GM12878 (cell line): ENCODE measurements at regions not wholly inside any gene's neighbourhood (a gene's known extent, or its start where the extent isn't known, plus 50 kb on each side); places are given as distances from the start of the nearest gene placed in this dataset.

Source experiments
- ATAC-seq: fragments of 200-7000 bp; cut with Tn5 transposase; 3 replicates; pipeline ENCODE4 v1.9.1; 2020; ENCODE audit warnings: mild to moderate bottlenecking, moderate library complexity
- BruUV-seq: library from RNA; stranded (reverse); fragments of 400-500 nt; replicated peaks from 2 replicates; lab custom pipeline; 2021; lab: Mats Ljungman, UMichigan
- CTCF ChIA-PET: fragments of 300-600 bp; sonication (Branson Sonifier 250); formaldehyde crosslinking; extraction: SDS; loops from one replicate; lab custom pipeline; 2021; ENCODE audit warnings: inconsistent platforms; lab: Yijun Ruan, JAX
- POLR2A ChIA-PET: fragments of 350-600 bp; formaldehyde crosslinking; extraction: SDS; loops from one replicate; lab custom pipeline; 2021; ENCODE audit warnings: inconsistent platforms; lab: Charles Lee
- RAD21 ChIA-PET: fragments of 300-600 bp; sonication (Branson Sonifier 250); formaldehyde crosslinking; loops from one replicate; lab custom pipeline; 2023; ENCODE audit warnings: antibody characterized with exemption; ENCODE audit not compliant: unreplicated experiment; lab: Charles Lee
- SMC1A ChIA-PET: fragments of 300-600 bp; sonication (Branson Sonifier 250); formaldehyde crosslinking; loops from one replicate; lab custom pipeline; 2023; ENCODE audit not compliant: unreplicated experiment, uncharacterized antibody; lab: Charles Lee
- DNase-seq: peaks from one replicate; pipeline ENCODE4 v3.0.0-alpha.2; 2011; ENCODE audit warnings: low read depth, low spot score
- FAIRE-seq: peaks from 3 replicates; lab custom pipeline; 2011; peaks lifted over from hg19 to GRCh38; lab: Jason Lieb, UNC
- H2AFZ ChIP-seq: 2 replicates; pipeline ENCODE4 v1.6.0; 2011; ENCODE audit warnings: low read depth, low read length, control low read depth; ENCODE audit not compliant: control insufficient read depth
- H3K27ac ChIP-seq: 2 replicates; pipeline ENCODE4 v1.5.1; 2011; ENCODE audit warnings: control low read depth; ENCODE audit not compliant: control insufficient read depth, insufficient read depth
- H3K27me3 ChIP-seq, 2 experiments: replicated peaks in 1 of 2; 2 replicates each; pipeline versions ENCODE4 v1.6.0 to v1.6.1; 2011; ENCODE audit warnings: low read length in 1 of 2; ENCODE audit not compliant: control insufficient read depth in 2 of 2, insufficient read depth in 2 of 2
- H3K36me3 ChIP-seq, 2 experiments: 2 replicates each; pipeline ENCODE4 v1.5.1; 2011; ENCODE audit warnings: low read length in 1 of 2; ENCODE audit not compliant: control insufficient read depth in 2 of 2, insufficient read depth in 2 of 2
- H3K4me1 ChIP-seq: 2 replicates; pipeline ENCODE4 v1.6.1; 2011; ENCODE audit warnings: mild to moderate bottlenecking, low read length, moderate library complexity, mixed read lengths; ENCODE audit not compliant: control insufficient read depth, insufficient read depth
- H3K4me2 ChIP-seq: 2 replicates; pipeline ENCODE4 v1.6.0; 2011; ENCODE audit warnings: control low read depth; ENCODE audit not compliant: control insufficient read depth, insufficient read depth
- H3K4me3 ChIP-seq: fragments of 200-600 bp; sonication (generic); 2 replicates; pipeline ENCODE4 v1.5.1; 2016
- H3K79me2 ChIP-seq: 2 replicates; pipeline ENCODE4 v1.6.0; 2011; ENCODE audit warnings: low read length; ENCODE audit not compliant: control insufficient read depth, insufficient read depth
- H3K9ac ChIP-seq: 2 replicates; pipeline ENCODE4 v1.8.0; 2011; ENCODE audit warnings: low read length, control low read depth, mixed read lengths; ENCODE audit not compliant: control insufficient read depth, insufficient read depth
- H3K9me3 ChIP-seq: replicated peaks from 3 replicates; pipeline ENCODE4 v1.5.1; 2011; ENCODE audit warnings: mild to moderate bottlenecking, low read length; ENCODE audit not compliant: control insufficient read depth, insufficient read depth
- H4K20me1 ChIP-seq: 2 replicates; pipeline ENCODE4 v1.6.0; 2011; ENCODE audit not compliant: control insufficient read depth, insufficient read depth
- ATF7 ChIP-seq: fragments of 450-650 bp; IDR thresholded peaks from 2 replicates; pipeline ENCODE4 v1.6.1; 2016; ENCODE audit warnings: low read depth, mild to moderate bottlenecking
- BACH1 ChIP-seq: fragments of 450-650 bp; IDR thresholded peaks from 2 replicates; pipeline ENCODE4 v1.6.1; 2017; ENCODE audit warnings: mild to moderate bottlenecking, borderline replicate concordance
- BHLHE40 ChIP-seq, 2 experiments: fragments of 450-650 bp in 1 of 2; IDR thresholded peaks; 2 replicates each; pipeline ENCODE4 v1.6.1; 2011 to 2017; ENCODE audit warnings: low read depth in 2 of 2, borderline replicate concordance in 1 of 2, improper control_type of control experiment in 1 of 2, low read length in 1 of 2, mild to moderate bottlenecking in 1 of 2
- GATAD2B ChIP-seq: fragments of 450-650 bp; conservative IDR thresholded peaks from 2 replicates; pipeline ENCODE4 v1.6.1; 2017; ENCODE audit warnings: low read depth, mild to moderate bottlenecking, moderate library complexity
- HDAC2 ChIP-seq: fragments of 200-600 bp; sonication (generic); IDR thresholded peaks from 2 replicates; pipeline ENCODE4 v1.6.1; 2017
- MEF2B ChIP-seq: fragments of 450-650 bp; IDR thresholded peaks from 2 replicates; pipeline ENCODE4 v1.6.1; 2018; ENCODE audit warnings: mild to moderate bottlenecking, moderate library complexity; ENCODE audit not compliant: partially characterized antibody, poor library complexity, severe bottlenecking
- NRF1 ChIP-seq: conservative IDR thresholded peaks from 2 replicates; pipeline ENCODE4 v1.6.1; 2011; ENCODE audit warnings: mild to moderate bottlenecking, low read depth, low read length, improper control_type of control experiment
- POLR2A ChIP-seq: IDR thresholded peaks from 2 replicates; pipeline ENCODE4 v1.6.1; 2011; ENCODE audit warnings: low read depth, mild to moderate bottlenecking, low read length
- RAD51 ChIP-seq: fragments of 450-650 bp; IDR thresholded peaks from 2 replicates; pipeline ENCODE4 v1.6.1; 2016; ENCODE audit warnings: moderate library complexity, mild to moderate bottlenecking, inconsistent platforms
- STAT1 ChIP-seq: fragments of 450-650 bp; conservative IDR thresholded peaks from 2 replicates; pipeline ENCODE4 v1.6.1; 2014; ENCODE audit warnings: antibody characterized with exemption, mild to moderate bottlenecking
- TAF1 ChIP-seq: IDR thresholded peaks from 2 replicates; pipeline ENCODE4 v1.6.1; 2011; ENCODE audit warnings: mild to moderate bottlenecking, low read depth, low read length, borderline replicate concordance
- ZNF384 ChIP-seq: IDR thresholded peaks from 2 replicates; pipeline ENCODE4 v1.6.1; 2012; ENCODE audit warnings: low read depth, mild to moderate bottlenecking, low read length, improper control_type of control experiment, borderline replicate concordance
- ZSCAN29 ChIP-seq: fragments of 450-650 bp; IDR thresholded peaks from 2 replicates; pipeline ENCODE4 v1.6.1; 2017; ENCODE audit warnings: mild to moderate bottlenecking, moderate library complexity
- WGBS: methylation state at CpG from one replicate; pipeline ENCODE4 v1.1.6; 2016; ENCODE audit warnings: low lambda C conversion rate; ENCODE audit not compliant: insufficient replicate concordance, insufficient coverage; ENCODE audit errors: missing lambda C conversion rate; 5-methylcytosine and 5-hydroxymethylcytosine counted together
- in situ Hi-C: fragments of 300-500 bp; cut with MboI; formaldehyde crosslinking; loops from 9 replicates; pipeline ENCODE4 v1.14.3; 2018; ENCODE audit warnings: mixed read lengths
- intact Hi-C: fragments of 100-400 bp; cut with micrococcal nuclease; formaldehyde crosslinking; loops from one replicate; pipeline ENCODE4 v1.14.2; 2022; ENCODE audit not compliant: unreplicated experiment
- TF ChIP-seq, protein P1 (sequence below): fragments of 450-650 bp; IDR thresholded peaks from 2 replicates; pipeline ENCODE4 v1.6.1; 2018; ENCODE audit warnings: borderline replicate concordance, mild to moderate bottlenecking; ENCODE audit not compliant: partially characterized antibody

DNA sequence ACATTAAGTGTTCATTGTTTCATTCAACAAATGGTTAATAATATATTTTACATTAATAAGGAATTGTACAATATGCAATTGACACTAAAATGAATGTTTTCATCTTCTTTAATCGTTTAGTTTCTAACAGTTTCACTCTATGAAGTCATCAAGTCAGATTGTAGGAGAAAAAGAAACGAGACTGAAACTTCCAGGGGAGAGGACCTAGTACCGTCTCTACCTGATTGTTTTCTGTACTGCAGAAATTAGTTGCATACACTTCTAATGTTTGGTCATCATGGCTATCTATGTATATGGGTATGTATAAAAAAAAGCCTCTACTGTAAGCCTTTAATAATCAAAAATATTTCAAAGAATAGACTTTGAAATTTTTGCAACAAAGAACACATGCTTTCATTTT, 1350.9 kb downstream of the ARAP2 start:
- Histone ChIP-seq H3K79me2 (no peaks in the 10 kb centered on the region), H2AFZ (no peak overlapping the region), H3K9ac (no peak overlapping the region), H3K27me3 (no peaks in the 10 kb centered on the region), H3K27ac (no peak overlapping the region), H3K9me3 (no peaks in the 10 kb centered on the region), H3K4me2 (no peak overlapping the region), H3K36me3 (no peaks in the 10 kb centered on the region), H4K20me1 (no peaks in the 10 kb centered on the region), H3K4me1 (no peaks in the 10 kb centered on the region), H3K4me3 (no peak overlapping the region)
- SMC1A ChIA-PET = no interaction called here
- no peak for DNase-seq
- ATAC-seq = peak; percentile 75
- WGBS = 16% methylated on average over 3 of the region's 3 CpGs
- intact Hi-C loops = no loop called here
- in situ Hi-C loops = no loop called here
- POLR2A ChIA-PET = no interaction called here
- no peak for FAIRE-seq
- BruUV-seq = no TSS peak
- RAD21 ChIA-PET = no interaction called here
- CTCF ChIA-PET = no interaction called here
- TF ChIP-seq BACH1 (no peak), GATAD2B (no peak), ZNF384 (no peak), RAD51 (no peak), POLR2A (no peak), ATF7 (no peak), TAF1 (no peak), BHLHE40 (IDR thresholded peaks at IDR 0.05; ENCODE audit: borderline replicate concordance in 1 of 2, low read depth in 2 of 2, low read length in 1 of 2) (no peak; a peak in 1 of 4 replicates), HDAC2 (no peak), MEF2B (no peak), NRF1 (no peak), ZSCAN29 (no peak), STAT1 (no peak)
- TF ChIP-seq, protein P1, sequence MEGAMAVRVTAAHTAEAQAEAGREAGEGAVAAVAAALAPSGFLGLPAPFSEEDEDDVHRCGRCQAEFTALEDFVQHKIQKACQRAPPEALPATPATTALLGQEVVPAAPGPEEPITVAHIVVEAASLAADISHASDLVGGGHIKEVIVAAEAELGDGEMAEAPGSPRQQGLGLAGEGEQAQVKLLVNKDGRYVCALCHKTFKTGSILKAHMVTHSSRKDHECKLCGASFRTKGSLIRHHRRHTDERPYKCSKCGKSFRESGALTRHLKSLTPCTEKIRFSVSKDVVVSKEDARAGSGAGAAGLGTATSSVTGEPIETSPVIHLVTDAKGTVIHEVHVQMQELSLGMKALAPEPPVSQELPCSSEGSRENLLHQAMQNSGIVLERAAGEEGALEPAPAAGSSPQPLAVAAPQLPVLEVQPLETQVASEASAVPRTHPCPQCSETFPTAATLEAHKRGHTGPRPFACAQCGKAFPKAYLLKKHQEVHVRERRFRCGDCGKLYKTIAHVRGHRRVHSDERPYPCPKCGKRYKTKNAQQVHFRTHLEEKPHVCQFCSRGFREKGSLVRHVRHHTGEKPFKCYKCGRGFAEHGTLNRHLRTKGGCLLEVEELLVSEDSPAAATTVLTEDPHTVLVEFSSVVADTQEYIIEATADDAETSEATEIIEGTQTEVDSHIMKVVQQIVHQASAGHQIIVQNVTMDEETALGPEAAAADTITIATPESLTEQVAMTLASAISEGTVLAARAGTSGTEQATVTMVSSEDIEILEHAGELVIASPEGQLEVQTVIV = no peak
